DMS 273 (cell line): ENCODE measurements at regions not wholly inside any gene's neighbourhood (a gene's known extent, or its start where the extent isn't known, plus 50 kb on each side); places are given as distances from the start of the nearest gene placed in this dataset.

Experiments
- DNase-seq: peaks from one replicate; lab custom pipeline; 2025; ENCODE audit not compliant: unreplicated experiment; lab: John Stamatoyannopoulos, UW

DNA sequence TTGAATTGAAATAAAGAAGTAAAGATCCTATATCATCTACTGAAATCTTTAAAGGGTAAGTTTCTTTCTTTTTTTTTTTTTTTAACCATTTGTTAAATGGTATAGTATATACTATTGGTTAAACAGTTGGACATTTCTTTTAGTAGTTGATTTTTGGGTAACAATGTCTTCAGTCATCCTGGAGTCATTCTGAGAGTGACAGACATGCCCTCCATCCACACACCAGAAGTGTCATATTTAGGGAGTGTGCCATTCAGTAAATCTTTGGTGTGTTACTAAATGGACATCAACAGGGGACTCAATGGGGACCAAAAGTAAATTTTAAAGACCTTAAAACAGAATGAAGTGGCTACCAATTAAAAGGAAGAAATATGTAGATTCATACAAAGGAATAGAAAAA lies 50.8 kb upstream of the SLC39A10 start:
- DNase-seq, result no peak

DNA sequence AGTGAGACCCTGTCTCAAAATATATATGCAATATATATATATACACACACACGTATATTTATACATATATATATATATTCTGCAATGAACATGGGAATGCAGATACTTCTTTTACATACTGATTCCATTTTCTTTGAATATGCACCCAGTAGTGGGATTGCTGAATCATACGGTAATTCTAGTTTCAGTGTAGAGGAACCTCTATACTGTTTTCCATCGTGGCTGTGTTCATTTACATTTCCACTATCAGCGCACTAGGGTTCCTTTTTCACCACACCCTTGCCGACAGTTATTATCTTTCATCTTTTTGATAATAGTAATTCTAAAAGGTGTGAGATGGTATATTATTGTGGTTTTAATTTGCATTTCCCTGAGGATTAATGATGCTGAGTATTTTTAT lies 52.3 kb upstream of the SLC39A10 start:
- DNase-seq, result no peak

- no peak for DNase-seq
Measured at GRCh38 chr2:195603998-195604397, 53.0 kb upstream of the SLC39A10 start.

- DNase-seq, result no peak
Measured at GRCh38 chr2:195603408-195603807, 53.6 kb upstream of the SLC39A10 start.

GRCh38 chr2:195602687-195603086 lies 54.3 kb upstream of the SLC39A10 start:
- no peak for DNase-seq

- DNase-seq, result no peak
Measured at GRCh38 chr2:195601361-195601760, 55.7 kb upstream of the SLC39A10 start.

GRCh38 chr2:195600778-195601177 lies 56.2 kb upstream of the SLC39A10 start:
- no peak for DNase-seq

GRCh38 chr2:195596840-195597239 lies 60.2 kb upstream of the SLC39A10 start:
- no peak for DNase-seq

DNA sequence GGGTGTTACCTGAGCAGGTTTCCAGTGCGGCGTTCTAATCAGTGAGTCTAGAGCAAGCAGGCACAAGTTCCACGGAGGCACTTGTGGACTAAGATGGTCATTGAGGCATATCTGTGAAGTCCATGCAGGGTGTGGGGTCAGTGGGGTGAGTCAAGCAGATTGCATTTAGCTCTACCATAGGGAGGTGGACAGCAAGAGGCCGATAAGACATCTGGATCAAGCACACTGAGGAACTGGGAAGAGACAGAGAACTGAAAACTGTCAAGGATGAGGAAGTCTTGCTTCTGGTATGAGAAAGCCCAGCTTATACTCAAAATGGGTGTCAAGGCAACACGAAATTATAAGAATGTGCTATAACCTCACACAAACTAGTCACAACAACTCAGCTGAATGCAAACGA lies 61.2 kb upstream of the SLC39A10 start:
- no peak for DNase-seq

- no peak for DNase-seq
Measured at GRCh38 chr2:195594919-195595694, 61.9 kb upstream of the SLC39A10 start.

GRCh38 chr2:195594248-195594647 lies 62.8 kb upstream of the SLC39A10 start:
- DNase-seq, result no peak

DNA sequence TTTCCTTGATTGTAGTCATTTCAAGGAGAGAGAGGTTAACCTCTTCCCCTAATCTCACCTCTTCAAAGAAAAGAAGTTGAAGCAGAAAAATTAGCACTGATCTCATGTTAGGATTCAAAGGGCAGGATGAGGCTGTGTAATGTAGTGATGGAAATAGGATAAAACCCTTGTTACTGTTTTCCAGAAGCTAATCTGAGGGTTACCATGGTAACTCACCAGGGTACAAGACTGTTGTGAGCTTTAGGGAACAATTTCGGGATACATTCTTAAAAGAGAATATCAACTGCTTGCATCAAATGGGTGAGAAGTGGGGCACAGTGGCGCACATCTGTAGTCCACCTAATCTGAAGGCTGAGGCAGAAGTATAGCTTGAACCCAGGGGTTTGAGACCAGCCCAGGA lies 64.9 kb upstream of the SLC39A10 start:
- DNase-seq, result no peak

GRCh38 chr2:195590861-195591205 lies 66.2 kb upstream of the SLC39A10 start:
- DNase-seq, result no peak

DNA sequence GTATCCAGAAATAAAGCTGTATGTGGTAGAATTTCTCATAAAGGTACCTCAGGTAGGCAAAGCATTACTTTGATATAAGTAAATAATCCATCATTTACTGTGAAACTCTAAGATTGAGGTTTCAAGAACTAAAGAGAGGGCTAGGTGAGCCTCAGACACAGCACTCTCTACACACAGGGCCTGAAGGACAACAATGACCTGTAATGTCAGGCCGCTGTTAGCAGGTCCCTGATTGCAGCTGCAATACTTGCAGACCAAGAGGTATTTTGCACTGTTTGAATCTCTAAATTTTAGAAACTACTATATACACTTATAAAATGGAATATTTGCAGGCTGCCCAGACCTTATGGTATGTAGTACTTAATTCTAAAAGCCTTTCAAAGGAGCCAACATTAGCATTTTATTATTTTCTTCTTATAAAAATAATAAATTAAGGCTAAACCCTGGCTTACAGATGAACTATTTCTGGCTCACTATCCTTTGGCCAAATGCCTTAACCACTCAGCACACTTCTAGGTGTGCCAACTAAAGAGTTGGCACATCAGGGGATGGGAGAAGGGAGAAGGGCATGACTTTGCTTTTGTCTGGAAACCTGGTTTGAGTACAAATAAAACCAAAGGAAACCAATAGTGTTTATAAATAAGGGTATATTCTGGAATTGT lies 66.7 kb upstream of the SLC39A10 start:
- DNase-seq, result no peak

GRCh38 chr2:195587966-195588365 lies 69.1 kb upstream of the SLC39A10 start:
- no peak for DNase-seq

DNA sequence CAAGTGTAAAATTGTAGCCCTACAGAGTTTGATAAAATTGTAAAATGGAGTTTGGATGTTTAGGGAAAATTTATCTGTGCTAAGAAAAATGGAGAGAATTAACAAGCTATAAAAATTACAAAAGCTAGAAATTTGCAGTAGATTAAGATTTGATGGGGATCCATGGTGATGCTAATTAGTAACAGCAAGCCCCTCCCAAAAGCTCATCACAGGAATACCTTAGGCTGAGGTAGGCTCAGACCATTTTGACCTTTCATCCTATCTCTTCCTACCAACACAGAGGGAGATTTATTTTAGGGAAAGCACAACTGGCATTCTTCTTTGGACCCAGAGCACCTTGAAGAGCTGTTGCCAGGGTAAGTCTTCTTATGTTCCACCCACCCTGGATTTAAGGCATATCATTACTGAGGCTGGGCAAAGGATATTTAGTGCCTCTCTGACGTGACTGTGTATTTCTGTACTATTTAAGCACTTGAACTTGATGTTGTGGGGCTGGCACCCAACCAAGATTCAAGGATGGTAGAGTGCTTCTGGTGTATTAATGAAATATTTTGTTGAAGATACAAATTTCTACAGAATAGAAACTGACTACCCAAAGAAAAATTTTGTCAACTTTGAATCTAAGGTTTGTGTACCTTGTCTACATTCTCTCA lies 70.8 kb upstream of the SLC39A10 start:
- no peak for DNase-seq

GRCh38 chr2:195582188-195582587 lies 74.8 kb upstream of the SLC39A10 start:
- DNase-seq, result no peak

- no peak for DNase-seq
Measured at GRCh38 chr2:195579776-195580555, 77.1 kb upstream of the SLC39A10 start.

DNA sequence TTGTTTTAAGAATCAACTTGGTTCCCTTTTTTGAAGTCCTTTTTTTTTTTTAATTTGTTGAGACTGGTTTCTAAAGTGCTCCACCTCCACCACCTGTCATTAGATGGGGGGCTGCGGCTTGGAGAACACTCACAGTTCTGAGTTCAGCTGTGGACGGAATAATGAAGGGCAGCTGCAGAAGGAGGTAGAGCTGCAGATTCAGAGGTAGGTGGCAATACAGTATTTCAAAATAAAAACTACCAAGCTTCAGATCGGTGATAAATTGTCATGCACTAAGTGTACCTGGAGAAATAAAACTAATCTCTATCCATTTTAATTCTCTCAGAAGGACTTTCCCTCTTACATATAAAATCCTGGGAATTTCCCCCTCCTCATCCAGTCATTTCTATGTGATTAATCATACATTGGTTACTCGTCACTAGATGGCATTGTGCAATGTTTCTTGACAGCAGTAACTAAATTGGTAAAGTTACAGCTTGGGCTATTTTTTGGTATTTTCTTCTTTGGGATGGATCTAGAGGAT lies 81.1 kb upstream of the SLC39A10 start:
- peak; percentile 32 for DNase-seq

DNA sequence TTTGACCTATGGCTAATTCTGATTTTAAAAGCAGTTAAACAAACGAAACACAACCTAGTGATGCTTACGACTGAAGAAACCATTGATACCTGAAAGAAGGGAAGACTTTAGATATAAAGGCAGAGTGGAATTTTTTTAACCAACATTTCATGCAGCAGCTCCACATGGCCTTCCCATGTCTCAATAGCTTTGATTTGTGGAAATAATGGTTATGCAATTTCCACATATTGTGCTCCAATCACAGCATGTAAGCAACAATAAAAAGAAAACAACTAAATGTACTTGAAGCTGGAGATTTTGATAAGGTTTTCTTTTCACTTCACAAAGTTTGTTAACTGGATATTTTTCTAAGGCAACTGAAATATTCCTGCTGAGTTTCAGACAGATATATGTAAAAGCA lies 82.0 kb upstream of the SLC39A10 start:
- DNase-seq, result no peak

GRCh38 chr2:195574312-195574711 lies 82.7 kb upstream of the SLC39A10 start:
- DNase-seq, result no peak
